ENCODE measurements at regions not wholly inside any gene's neighbourhood (a gene's known extent, or its start where the extent isn't known, plus 50 kb on each side); places are given as distances from the start of the nearest gene placed in this dataset.

DNA sequence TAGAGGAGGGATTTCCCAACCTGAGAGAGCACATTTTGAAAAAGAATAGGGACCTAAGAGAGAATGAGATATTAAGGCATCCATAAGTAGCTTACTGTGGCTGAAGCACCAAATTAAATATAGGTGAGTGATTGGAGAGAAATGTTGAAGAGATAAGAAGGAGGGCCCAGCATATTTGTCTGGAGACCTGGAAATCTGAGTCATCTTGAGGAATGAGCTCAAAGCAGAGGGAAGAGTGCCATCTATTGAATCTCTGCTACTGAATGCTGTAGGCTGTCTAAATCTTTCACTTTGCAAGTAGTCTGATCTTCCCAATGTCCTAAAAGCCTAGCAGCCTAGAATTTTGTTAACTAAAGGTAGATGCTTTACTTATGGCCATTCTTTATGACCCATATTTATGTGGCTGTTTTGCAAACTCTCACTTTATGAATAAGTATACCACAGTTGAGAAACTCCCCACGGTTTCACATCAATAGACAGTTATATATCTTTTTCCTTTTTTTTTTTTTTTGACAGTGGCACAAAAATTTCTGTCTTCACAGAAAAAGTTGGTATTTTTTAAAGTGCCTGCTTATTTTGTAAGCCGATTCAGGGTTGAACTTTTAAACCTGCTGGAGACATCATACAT is 2093.5 kb downstream of the LRRC4C start:
- H3K4me2 ChIP-seq (ENCODE audit: unreplicated experiment), result no peak overlapping the region
- H3K9ac ChIP-seq, result no peak overlapping the region
- H3K4me1 ChIP-seq (ENCODE audit: insufficient read depth), result no peaks in the 10 kb centered on the region
- H3K79me2 ChIP-seq (ENCODE audit: insufficient read depth), result no peaks in the 10 kb centered on the region
- peak; percentile 35 for DNase-seq
- H3K9me2 ChIP-seq (ENCODE audit: insufficient read depth), result no peaks in the 10 kb centered on the region
- no peaks in the 10 kb centered on the region for H3K9me3 ChIP-seq (ENCODE audit: low read depth)
- in situ Hi-C loops (cut with MboI), result no loop called here
- no peak overlapping the region for H3K27ac ChIP-seq
- TF ChIP-seq EZH2 (IDR thresholded peaks at IDR 0.05; ENCODE audit: insufficient read depth, poor library complexity, severe bottlenecking), result no peak
- no peak for TF ChIP-seq EZH2phosphoT487 (IDR thresholded peaks at IDR 0.05; ENCODE audit: insufficient read depth, low read depth)
- no peaks in the 10 kb centered on the region for H3K27me3 ChIP-seq (replicated peaks; ENCODE audit: insufficient read depth)
- no peaks in the 10 kb centered on the region for H4K20me1 ChIP-seq (ENCODE audit: insufficient read depth)
- no peaks in the 10 kb centered on the region for H3F3A ChIP-seq (ENCODE audit: insufficient read depth)
- no peaks in the 10 kb centered on the region for H3K36me3 ChIP-seq (ENCODE audit: low read depth)
- WGBS, 2 experiments (ENCODE audit: low coverage in 1 of 2, low lambda C conversion rate in 2 of 2, missing lambda C conversion rate in 2 of 2), result 8 to 16% methylated on average over 2 of the region's 2 CpGs
- no peak overlapping the region for H2AFZ ChIP-seq
- no peak overlapping the region for H3K4me3 ChIP-seq

DNA sequence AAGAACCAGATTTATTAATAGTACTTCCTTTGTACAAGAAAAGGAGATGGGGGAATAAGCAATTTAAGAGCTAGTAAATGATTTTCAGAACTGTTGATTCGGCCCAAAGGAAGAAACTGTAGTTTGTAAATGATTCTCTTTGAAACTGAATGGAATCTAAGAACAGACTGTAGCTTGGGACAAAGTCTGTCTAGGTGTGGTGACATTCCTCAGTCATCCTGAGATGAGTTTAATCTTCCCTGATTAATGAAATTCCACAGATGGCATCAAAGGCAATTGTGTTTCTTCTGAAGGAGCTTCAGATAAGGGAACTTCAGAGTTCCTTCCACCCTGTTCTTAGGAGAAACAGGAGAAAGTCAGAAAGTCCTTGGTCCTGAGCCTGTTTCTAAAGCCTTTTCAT is 2095.9 kb downstream of the LRRC4C start:
- H4K20me1 ChIP-seq (ENCODE audit: insufficient read depth), result no peaks in the 10 kb centered on the region
- in situ Hi-C loops (cut with MboI), result no loop called here
- H2AFZ ChIP-seq, result no peak overlapping the region
- H3K9ac ChIP-seq, result no peak overlapping the region
- H3K9me2 ChIP-seq (ENCODE audit: insufficient read depth), result no peaks in the 10 kb centered on the region
- no peaks in the 10 kb centered on the region for H3K9me3 ChIP-seq (ENCODE audit: low read depth)
- H3K27ac ChIP-seq, result no peak overlapping the region
- H3K4me3 ChIP-seq, result no peak overlapping the region
- no peaks in the 10 kb centered on the region for H3K4me1 ChIP-seq (ENCODE audit: insufficient read depth)
- no peaks in the 10 kb centered on the region for H3K36me3 ChIP-seq (ENCODE audit: low read depth)
- no peak for DNase-seq
- H3F3A ChIP-seq (ENCODE audit: insufficient read depth), result no peaks in the 10 kb centered on the region
- H3K27me3 ChIP-seq (replicated peaks; ENCODE audit: insufficient read depth), result no peaks in the 10 kb centered on the region
- no peak for TF ChIP-seq EZH2 (IDR thresholded peaks at IDR 0.05; ENCODE audit: insufficient read depth, poor library complexity, severe bottlenecking)
- TF ChIP-seq EZH2phosphoT487 (IDR thresholded peaks at IDR 0.05; ENCODE audit: insufficient read depth, low read depth), result no peak
- WGBS, 2 experiments (ENCODE audit: low coverage in 1 of 2, low lambda C conversion rate in 2 of 2, missing lambda C conversion rate in 2 of 2), result 4 to 6% methylated on average over 1 of the region's 1 CpG
- H3K79me2 ChIP-seq (ENCODE audit: insufficient read depth), result no peaks in the 10 kb centered on the region
- no peak overlapping the region for H3K4me2 ChIP-seq (ENCODE audit: unreplicated experiment)

DNA sequence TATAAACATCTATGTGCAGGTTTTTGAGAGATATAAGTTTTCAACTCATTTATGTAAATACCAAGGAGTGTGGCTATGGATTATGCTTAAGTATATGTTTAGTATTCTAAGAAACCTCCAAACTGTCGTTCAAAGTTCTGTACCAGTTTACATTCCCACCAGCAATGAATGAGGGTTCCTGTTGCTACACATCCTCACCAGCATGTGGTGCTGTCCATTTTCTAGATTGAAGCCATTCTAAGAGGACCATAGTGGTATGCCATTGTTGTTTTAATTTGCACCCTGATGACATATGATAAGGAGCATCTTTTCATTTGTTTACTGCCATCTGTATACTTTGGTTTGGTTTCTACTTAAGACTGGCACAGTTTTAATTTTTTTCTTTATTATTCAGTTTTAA is 2097.9 kb downstream of the LRRC4C start:
- TF ChIP-seq EZH2phosphoT487 (IDR thresholded peaks at IDR 0.05; ENCODE audit: insufficient read depth, low read depth), result no peak
- in situ Hi-C loops (cut with MboI), result no loop called here

DNA sequence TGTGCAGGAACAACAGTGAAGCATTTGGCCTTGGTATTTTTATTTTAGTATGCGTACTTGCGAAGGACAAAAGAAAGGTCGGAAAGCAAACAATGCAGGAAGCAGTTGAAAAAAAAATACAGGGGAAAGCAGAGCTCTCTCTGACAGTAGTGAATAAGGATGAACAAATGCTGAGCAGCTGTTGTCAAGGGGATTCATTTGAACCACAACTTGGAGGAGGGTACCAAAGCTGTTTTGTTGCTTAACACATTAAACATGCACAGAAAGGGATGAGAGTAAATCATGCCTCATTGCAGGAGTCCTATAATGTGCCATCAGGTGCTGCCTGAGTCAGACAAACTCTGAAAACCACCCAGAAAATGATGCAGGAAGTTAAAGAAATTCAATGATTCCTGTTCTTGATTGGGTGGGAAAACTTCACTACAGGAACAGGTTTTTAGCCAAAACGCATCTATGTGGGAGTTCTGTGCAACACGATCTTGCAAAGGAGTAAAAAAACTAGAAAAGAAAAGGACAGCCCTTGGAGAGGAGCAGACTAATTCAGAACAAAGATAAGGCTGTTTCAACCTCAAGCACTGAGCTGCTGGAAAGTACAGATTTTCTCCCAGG is 2113.5 kb downstream of the LRRC4C start:
- H3K4me3 ChIP-seq, result no peak overlapping the region
- no peaks in the 10 kb centered on the region for H3K79me2 ChIP-seq (ENCODE audit: insufficient read depth)
- H3K9ac ChIP-seq, result no peak overlapping the region
- in situ Hi-C loops (cut with MboI), result no loop called here
- no peaks in the 10 kb centered on the region for H3K9me2 ChIP-seq (ENCODE audit: insufficient read depth)
- no peak overlapping the region for H3K27ac ChIP-seq
- no peak for DNase-seq
- H3K4me2 ChIP-seq (ENCODE audit: unreplicated experiment), result no peak overlapping the region
- WGBS, 2 experiments (ENCODE audit: low coverage in 1 of 2, low lambda C conversion rate in 2 of 2, missing lambda C conversion rate in 2 of 2), result 2 to 4% methylated on average over 5 of the region's 5 CpGs
- H3F3A ChIP-seq (ENCODE audit: insufficient read depth), result no peaks in the 10 kb centered on the region
- H2AFZ ChIP-seq, result no peak overlapping the region
- H3K9me3 ChIP-seq (ENCODE audit: low read depth), result no peaks in the 10 kb centered on the region
- no peaks in the 10 kb centered on the region for H3K36me3 ChIP-seq (ENCODE audit: low read depth)
- H3K27me3 ChIP-seq (replicated peaks; ENCODE audit: insufficient read depth), result no peaks in the 10 kb centered on the region
- TF ChIP-seq EZH2phosphoT487 (IDR thresholded peaks at IDR 0.05; ENCODE audit: insufficient read depth, low read depth) (no peak), EZH2 (IDR thresholded peaks at IDR 0.05; ENCODE audit: insufficient read depth, poor library complexity, severe bottlenecking) (no peak)
- H4K20me1 ChIP-seq (ENCODE audit: insufficient read depth), result no peaks in the 10 kb centered on the region
- H3K4me1 ChIP-seq (ENCODE audit: insufficient read depth), result no peaks in the 10 kb centered on the region

More for the DNA sequence above, 2097.9 kb downstream of the LRRC4C start:
- DNase-seq, result no peak
- H3K9me3 ChIP-seq (ENCODE audit: low read depth), result no peaks in the 10 kb centered on the region
- no peak overlapping the region for H3K4me3 ChIP-seq
- H2AFZ ChIP-seq, result no peak overlapping the region
- no peaks in the 10 kb centered on the region for H3K79me2 ChIP-seq (ENCODE audit: insufficient read depth)
- H3K4me2 ChIP-seq (ENCODE audit: unreplicated experiment), result no peak overlapping the region
- no peak overlapping the region for H3K27ac ChIP-seq
- no peaks in the 10 kb centered on the region for H3K4me1 ChIP-seq (ENCODE audit: insufficient read depth)
- H3K27me3 ChIP-seq (replicated peaks; ENCODE audit: insufficient read depth), result no peaks in the 10 kb centered on the region
- WGBS, 2 experiments (ENCODE audit: low coverage in 1 of 2, low lambda C conversion rate in 2 of 2, missing lambda C conversion rate in 2 of 2), result 25 to 33% methylated on average over 1 of the region's 1 CpG
- no peaks in the 10 kb centered on the region for H3F3A ChIP-seq (ENCODE audit: insufficient read depth)
- no peaks in the 10 kb centered on the region for H4K20me1 ChIP-seq (ENCODE audit: insufficient read depth)
- H3K9me2 ChIP-seq (ENCODE audit: insufficient read depth), result no peaks in the 10 kb centered on the region
- no peak overlapping the region for H3K9ac ChIP-seq
- H3K36me3 ChIP-seq (ENCODE audit: low read depth), result no peaks in the 10 kb centered on the region

All from GM23248 (cell line).